K562 (cell line): ENCODE measurements at regions not wholly inside any gene's neighbourhood (a gene's known extent, or its start where the extent isn't known, plus 50 kb on each side); places are given as distances from the start of the nearest gene placed in this dataset.

Source experiments
- ATAC-seq: fragments of 200-7000 bp; cut with Tn5 transposase; 3 replicates; pipeline ENCODE4 v1.9.1; 2020; ENCODE audit warnings: moderate library complexity
- BruUV-seq: library from RNA; stranded (reverse); fragments of 400-500 nt; replicated peaks from 2 replicates; lab custom pipeline; 2021; lab: Mats Ljungman, UMichigan
- CTCF ChIA-PET: fragments of 300-600 bp; formaldehyde crosslinking; extraction: SDS; loops from one replicate; lab custom pipeline; 2021; ENCODE audit warnings: low intra/inter-chr PET ratio; lab: Yijun Ruan, JAX
- POLR2A ChIA-PET: fragments of 300-600, 350-650 bp; sonication (Branson Sonifier 250); formaldehyde crosslinking; extraction: SDS; loops from one replicate; lab custom pipeline; 2021; ENCODE audit warnings: antibody characterized with exemption, inconsistent platforms; lab: Yijun Ruan, JAX
- DNase-seq, 4 experiments: peaks; one replicate each; pipeline versions ENCODE4 v3.0.0 to v3.0.0-alpha.2; 2011 to 2018; ENCODE audit warnings: low spot score in 3 of 4, mixed read lengths in 3 of 4; ENCODE audit errors: extremely low read depth in 1 of 4
- FAIRE-seq: peaks from 2 replicates; lab custom pipeline; 2011; peaks lifted over from hg19 to GRCh38; lab: Jason Lieb, UNC
- H2AFZ ChIP-seq: 2 replicates; pipeline ENCODE4 v1.6.0; 2011; ENCODE audit warnings: low read depth, low read length, control low read depth, inconsistent platforms
- H3K27ac ChIP-seq: fragments of 200-600 bp; 3 replicates; pipeline ENCODE4 v1.8.0; 2011; ENCODE audit warnings: low read depth, mild to moderate bottlenecking, control low read depth, inconsistent platforms, low read length, moderate library complexity, mixed read lengths; ENCODE audit errors: extremely low read depth
- H3K27me3 ChIP-seq, 2 experiments: fragments of 300-600 bp in 1 of 2; 2 replicates in 1 of 2; 3 replicates in 1 of 2; pipeline versions ENCODE4 v1.6.0 to v1.8.0; 2011; ENCODE audit warnings: inconsistent platforms in 2 of 2, low read length in 2 of 2, mild to moderate bottlenecking in 1 of 2, mixed read lengths in 1 of 2, moderate library complexity in 1 of 2; ENCODE audit not compliant: control insufficient read depth in 2 of 2, insufficient read depth in 2 of 2
- H3K36me3 ChIP-seq: fragments of 300-600 bp; 3 replicates; pipeline ENCODE4 v1.8.0; 2011; ENCODE audit warnings: mild to moderate bottlenecking, low read length, inconsistent platforms; ENCODE audit not compliant: control insufficient read depth, insufficient read depth
- H3K4me1 ChIP-seq, 2 experiments: fragments of 200-600 bp in 1 of 2; replicated peaks in 1 of 2; 2 replicates in 1 of 2; 3 replicates in 1 of 2; pipeline versions ENCODE4 v1.5.1 to v1.8.0; 2011; ENCODE audit warnings: inconsistent platforms in 2 of 2, low read length in 2 of 2, mild to moderate bottlenecking in 1 of 2, mixed read lengths in 1 of 2, moderate library complexity in 1 of 2; ENCODE audit not compliant: control insufficient read depth in 2 of 2, insufficient read depth in 2 of 2
- H3K4me2 ChIP-seq: 2 replicates; pipeline ENCODE4 v1.6.1; 2011; ENCODE audit warnings: low read length, control low read depth, inconsistent platforms, mixed read lengths; ENCODE audit not compliant: insufficient read depth
- H3K4me3 ChIP-seq: fragments of 200-600 bp; sonication (generic), shearing (Covaris generic); 2 replicates; pipeline ENCODE4 v1.5.1; 2016; ENCODE audit warnings: control low read depth, inconsistent platforms
- H3K79me2 ChIP-seq: fragments of 200-600 bp; 3 replicates; pipeline ENCODE4 v1.8.0; 2011; ENCODE audit warnings: low read length, inconsistent platforms; ENCODE audit not compliant: control insufficient read depth, insufficient read depth
- H3K9ac ChIP-seq, 2 experiments: 2 replicates each; pipeline versions ENCODE4 v1.6.0 to v1.6.1; 2011; ENCODE audit warnings: low read depth in 2 of 2, low read length in 2 of 2, control low read depth in 1 of 2, inconsistent platforms in 1 of 2, mild to moderate bottlenecking in 1 of 2, mixed read lengths in 1 of 2; ENCODE audit not compliant: insufficient read depth in 1 of 2
- H3K9me1 ChIP-seq: one replicate; pipeline ENCODE4 v1.6.0; 2011; ENCODE audit warnings: inconsistent platforms, mild to moderate bottlenecking, low read length, moderate library complexity; ENCODE audit not compliant: control insufficient read depth, insufficient read depth
- H3K9me3 ChIP-seq: replicated peaks from 2 replicates; pipeline ENCODE4 v1.5.1; 2011; ENCODE audit warnings: low read depth, low read length, inconsistent platforms; ENCODE audit not compliant: control insufficient read depth, insufficient read depth
- H4K20me1 ChIP-seq: replicated peaks from 2 replicates; pipeline ENCODE4 v1.6.1; 2011; ENCODE audit warnings: low read length, inconsistent platforms, mixed read lengths; ENCODE audit not compliant: control insufficient read depth, insufficient read depth
- EGR1 ChIP-seq: fragments of 450-650 bp; conservative IDR thresholded peaks from 2 replicates; pipeline ENCODE4 v1.6.1; 2017; ENCODE audit warnings: mild to moderate bottlenecking
- RCOR1 ChIP-seq, 2 experiments: IDR thresholded peaks; 2 replicates each; pipeline ENCODE4 v1.6.1; 2012; ENCODE audit warnings: low read depth in 2 of 2, low read length in 2 of 2, borderline replicate concordance in 1 of 2, improper control_type of control experiment in 1 of 2
- SMARCB1 ChIP-seq: IDR thresholded peaks from 2 replicates; pipeline ENCODE4 v1.6.1; 2011; ENCODE audit warnings: improper control_type of control experiment, low read depth; ENCODE audit not compliant: insufficient read length
- ZNF232 ChIP-seq: sonication (generic); formaldehyde crosslinking; IDR thresholded peaks from 2 replicates; pipeline ENCODE4 v1.8.0; 2022; ENCODE audit warnings: mild to moderate bottlenecking, missing genetic modification reagents
- ZNF436 ChIP-seq: fragments of 250-450, 450-650 bp; sonication (Bioruptor Pico); formaldehyde crosslinking; IDR thresholded peaks from 2 replicates; pipeline ENCODE4 v1.7.0; 2020; ENCODE audit warnings: mild to moderate bottlenecking
- WGBS: fragments of 100-300 bp; shearing (Covaris generic); methylation state at CpG from one replicate; pipeline ENCODE4 v1.1.6; 2016; ENCODE audit warnings: low coverage, mixed read lengths; ENCODE audit not compliant: insufficient coverage; ENCODE audit errors: missing lambda C conversion rate; 5-methylcytosine and 5-hydroxymethylcytosine counted together
- in situ Hi-C: fragments of 300-500 bp; cut with MboI; formaldehyde crosslinking; loops from 4 replicates; pipeline ENCODE4 v1.15.0; 2018; ENCODE audit warnings: inconsistent platforms, mixed read lengths
- intact Hi-C: fragments of 100-400 bp; cut with micrococcal nuclease; formaldehyde crosslinking; loops from 2 replicates; pipeline ENCODE4 v1.14.2; 2022
- TF ChIP-seq, protein P1 (sequence below): fragments of 250-450 bp; sonication (Bioruptor Pico); IDR thresholded peaks from 2 replicates; pipeline ENCODE4 v1.5.0; 2021; ENCODE audit warnings: mild to moderate bottlenecking, borderline replicate concordance

DNA sequence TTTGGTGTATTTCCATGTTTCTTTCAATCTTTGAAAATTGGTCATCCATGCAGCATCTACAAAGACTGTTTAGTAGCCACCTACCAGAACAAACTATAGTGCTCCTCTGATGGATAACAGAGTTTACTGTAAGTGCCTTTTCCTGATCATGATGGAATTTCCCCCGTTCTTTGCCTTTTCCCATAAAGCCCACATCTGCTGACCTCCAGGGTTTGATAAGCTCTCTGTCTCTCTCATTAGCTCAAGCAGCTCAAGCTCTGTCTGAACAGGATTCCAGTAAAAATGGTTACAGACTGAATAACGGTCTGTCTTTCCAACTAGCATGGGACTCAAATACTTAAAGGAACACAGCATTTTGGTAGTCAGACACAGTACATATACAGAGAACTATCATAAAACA, 308.4 kb upstream of the SORL1-AS1 start:
- no peak overlapping the region for H3K4me3 ChIP-seq
- no peaks in the 10 kb centered on the region for H3K9me1 ChIP-seq
- TF ChIP-seq ZNF436 (CRISPR knock-in tag) (no peak), RCOR1 (IDR thresholded peaks at IDR 0.05; ENCODE audit: borderline replicate concordance in 1 of 2, low read depth in 2 of 2, low read length in 2 of 2) (no peak), ZNF232 (no peak), EGR1 (no peak), SMARCB1 (no peak)
- TF ChIP-seq, protein P1, sequence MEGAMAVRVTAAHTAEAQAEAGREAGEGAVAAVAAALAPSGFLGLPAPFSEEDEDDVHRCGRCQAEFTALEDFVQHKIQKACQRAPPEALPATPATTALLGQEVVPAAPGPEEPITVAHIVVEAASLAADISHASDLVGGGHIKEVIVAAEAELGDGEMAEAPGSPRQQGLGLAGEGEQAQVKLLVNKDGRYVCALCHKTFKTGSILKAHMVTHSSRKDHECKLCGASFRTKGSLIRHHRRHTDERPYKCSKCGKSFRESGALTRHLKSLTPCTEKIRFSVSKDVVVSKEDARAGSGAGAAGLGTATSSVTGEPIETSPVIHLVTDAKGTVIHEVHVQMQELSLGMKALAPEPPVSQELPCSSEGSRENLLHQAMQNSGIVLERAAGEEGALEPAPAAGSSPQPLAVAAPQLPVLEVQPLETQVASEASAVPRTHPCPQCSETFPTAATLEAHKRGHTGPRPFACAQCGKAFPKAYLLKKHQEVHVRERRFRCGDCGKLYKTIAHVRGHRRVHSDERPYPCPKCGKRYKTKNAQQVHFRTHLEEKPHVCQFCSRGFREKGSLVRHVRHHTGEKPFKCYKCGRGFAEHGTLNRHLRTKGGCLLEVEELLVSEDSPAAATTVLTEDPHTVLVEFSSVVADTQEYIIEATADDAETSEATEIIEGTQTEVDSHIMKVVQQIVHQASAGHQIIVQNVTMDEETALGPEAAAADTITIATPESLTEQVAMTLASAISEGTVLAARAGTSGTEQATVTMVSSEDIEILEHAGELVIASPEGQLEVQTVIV (CRISPR knock-in tag) = no peak
- TF ChIP-seq, all 486 proteins: peak for 0
- ChIA-PET CTCF (no interaction called here), POLR2A (no interaction called here)
- H3K9me3 ChIP-seq = no peaks in the 10 kb centered on the region
- H3K79me2 ChIP-seq = no peaks in the 10 kb centered on the region
- H3K4me1 ChIP-seq = no peaks in the 10 kb centered on the region
- ATAC-seq (no peak), FAIRE-seq (no peak), DNase-seq (no peak)
- no peaks in the 10 kb centered on the region for H3K36me3 ChIP-seq
- H3K27ac ChIP-seq = no peak overlapping the region
- H3K27me3 ChIP-seq = no peaks in the 10 kb centered on the region
- WGBS = 0% methylated on average over 2 of the region's 2 CpGs
- no peak overlapping the region for H2AFZ ChIP-seq
- intact Hi-C loops (no loop called here), in situ Hi-C loops (no loop called here)
- BruUV-seq = no TSS peak
- H4K20me1 ChIP-seq = no peaks in the 10 kb centered on the region
- no peak overlapping the region for H3K4me2 ChIP-seq
- no peak overlapping the region for H3K9ac ChIP-seq
